ENCODE measurements at regions not wholly inside any gene's neighbourhood (a gene's known extent, or its start where the extent isn't known, plus 50 kb on each side); places are given as distances from the start of the nearest gene placed in this dataset.

DNA sequence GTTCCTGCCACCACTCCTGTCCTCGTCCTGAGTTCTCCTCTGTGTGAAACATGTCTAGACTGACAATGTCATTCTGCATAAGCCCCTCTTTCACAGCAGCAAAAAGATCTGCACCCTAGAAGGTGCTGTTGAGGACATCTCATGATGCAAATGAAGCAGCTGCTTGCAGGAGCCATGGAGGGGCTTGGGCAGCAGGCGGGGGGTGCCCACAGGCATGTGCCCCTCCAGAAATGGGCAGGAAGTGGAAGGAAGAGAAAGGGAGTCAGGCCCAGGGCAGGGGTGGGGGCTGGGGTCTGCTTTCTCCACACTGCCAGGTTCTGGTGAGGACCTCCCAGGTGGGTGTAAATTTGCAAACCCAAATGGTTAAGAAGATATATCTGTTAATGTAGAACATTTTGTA, 54.5 kb upstream of the KCNMB1 start:
- no peak overlapping the region for H3K9ac ChIP-seq (ENCODE audit: low read depth, low read length)
- no peaks in the 10 kb centered on the region for H3K4me1 ChIP-seq (ENCODE audit: control insufficient read depth, insufficient read depth, low read length)
- no peak overlapping the region for H3K56ac ChIP-seq (ENCODE audit: extremely low read depth, insufficient read depth, low read length)
- no peaks in the 10 kb centered on the region for H3K9me3 ChIP-seq (ENCODE audit: control insufficient read depth, insufficient read depth, low read length)
- no peak for ATAC-seq (ENCODE audit: low read depth)
- DNase-seq, result no peak
- no peak overlapping the region for H2BK20ac ChIP-seq (ENCODE audit: low read depth, low read length)
- in situ Hi-C loops (cut with MboI; ENCODE audit: low sequenced_read_pairs), result loop anchor here (5.0 kb wide), 1 partner anchor 179 kb away; no protein-coding TSS in a partner anchor
- H3K79me1 ChIP-seq (ENCODE audit: low read depth in 1 of 2, low read length in 2 of 2), result no peaks in the 10 kb centered on the region
- H3K36me3 ChIP-seq (ENCODE audit: control insufficient read depth, insufficient read depth, low read length), result no peaks in the 10 kb centered on the region
- H3K4me2 ChIP-seq (ENCODE audit: low read depth, low read length), result no peak overlapping the region
- H2AK9ac ChIP-seq (replicated peaks; ENCODE audit: low read depth, low read length, poor library complexity), result no peak overlapping the region
- no TSS peak for BruUV-seq (replicated peaks)
- no peak overlapping the region for H2BK5ac ChIP-seq (ENCODE audit: low read depth, low read length, poor library complexity, severe bottlenecking)
- no peak overlapping the region for H4K8ac ChIP-seq (ENCODE audit: low read depth in 2 of 2, low read length in 2 of 2)
- CTCF ChIA-PET, result no interaction called here
- no peak overlapping the region for H2BK15ac ChIP-seq (ENCODE audit: low read depth, low read length)
- H3K27ac ChIP-seq (ENCODE audit: insufficient read depth, low read length), result no peak overlapping the region
- H3K18ac ChIP-seq (ENCODE audit: low read depth, low read length), result no peak overlapping the region
- no peak overlapping the region for H3K4me3 ChIP-seq (ENCODE audit: insufficient read depth, low read depth, low read length)
- H2AK5ac ChIP-seq (ENCODE audit: low read depth, low read length), result no peak overlapping the region
- dilution Hi-C loops (cut with HindIII; ENCODE audit: low sequenced_read_pairs, unreplicated experiment), result no loop called here
- no peak overlapping the region for H3K14ac ChIP-seq (replicated peaks; ENCODE audit: low read depth, low read length)
- intact Hi-C loops (cut with micrococcal nuclease), result no loop called here
- WGBS, 2 experiments (ENCODE audit: extremely low coverage in 2 of 2, insufficient read length in 1 of 2), result 80% methylated on average over 1 of the region's 2 CpGs; no CpG with 5 or more reads in 1 of the 2 experiments
- H4K91ac ChIP-seq (ENCODE audit: insufficient read depth, low read depth, low read length), result no peak overlapping the region
- TF ChIP-seq BHLHE40 (IDR thresholded peaks at IDR 0.05; ENCODE audit: low read depth, low read length) (no peak), SMC3 (IDR thresholded peaks at IDR 0.05; ENCODE audit: low read depth, low read length) (no peak), CHD1 (IDR thresholded peaks at IDR 0.05; ENCODE audit: low read depth, low read length) (no peak)
- no peak overlapping the region for H2AFZ ChIP-seq (replicated peaks; ENCODE audit: low read length, poor library complexity)
- H2BK120ac ChIP-seq (ENCODE audit: low read depth, low read length), result no peak overlapping the region
- no peak overlapping the region for H3K23ac ChIP-seq (ENCODE audit: low read depth, low read length)
- H4K5ac ChIP-seq (ENCODE audit: low read depth, low read length), result no peak overlapping the region
- POLR2A ChIA-PET (ENCODE audit: unreplicated experiment), result no interaction called here
- H3K27me3 ChIP-seq (ENCODE audit: control insufficient read depth, insufficient read depth, low read length), result no peaks in the 10 kb centered on the region
- no peak overlapping the region for H3K4ac ChIP-seq (ENCODE audit: low read depth, low read length)
- no peaks in the 10 kb centered on the region for H3K9me1 ChIP-seq (ENCODE audit: insufficient read depth, low read length)
- no peaks in the 10 kb centered on the region for H4K20me1 ChIP-seq (ENCODE audit: insufficient read depth, low read length)
